H1 (cell line): ENCODE measurements at regions not wholly inside any gene's neighbourhood (a gene's known extent, or its start where the extent isn't known, plus 50 kb on each side); places are given as distances from the start of the nearest gene placed in this dataset.

ENCODE experiments used
- CTCF ChIA-PET: fragments of 300-600 bp; sonication (Branson Sonifier 250); formaldehyde crosslinking; loops from one replicate; lab custom pipeline; 2021; ENCODE audit not compliant: partially characterized antibody; lab: Charles Lee
- POLR2A ChIA-PET: fragments of 300-600 bp; sonication (Branson Sonifier 250); formaldehyde crosslinking; loops from one replicate; lab custom pipeline; 2021; ENCODE audit warnings: inconsistent platforms; ENCODE audit not compliant: partially characterized antibody; lab: Charles Lee
- DNase-seq, 2 experiments: peaks; one replicate each; pipeline versions ENCODE4 v3.0.0 to v3.0.0-alpha.2; 2010 to 2022; ENCODE audit warnings: low spot score in 2 of 2, low read depth in 1 of 2, mixed read lengths in 1 of 2
- FAIRE-seq: peaks from 2 replicates; lab custom pipeline; 2011; peaks lifted over from hg19 to GRCh38; lab: Jason Lieb, UNC
- H2AFZ ChIP-seq: 2 replicates; pipeline ENCODE4 v1.8.1; 2012; ENCODE audit warnings: low read length, inconsistent platforms
- H2AK5ac ChIP-seq: 2 replicates; pipeline ENCODE4 v1.6.1; 2013; ENCODE audit warnings: low read depth, low read length
- H2BK120ac ChIP-seq: replicated peaks from 2 replicates; pipeline ENCODE3; 2013; ENCODE audit warnings: low read depth, low read length, inconsistent platforms
- H2BK12ac ChIP-seq: 2 replicates; pipeline ENCODE4 v1.6.1; 2013; ENCODE audit warnings: low read depth, low read length
- H2BK15ac ChIP-seq: 2 replicates; pipeline ENCODE4 v1.6.1; 2013; ENCODE audit warnings: low read length
- H2BK20ac ChIP-seq: 2 replicates; pipeline ENCODE4 v1.6.1; 2013; ENCODE audit warnings: low read length
- H2BK5ac ChIP-seq: 2 replicates; pipeline ENCODE4 v1.6.1; 2013; ENCODE audit warnings: low read depth, low read length
- H3K14ac ChIP-seq: 2 replicates; pipeline ENCODE4 v1.6.1; 2013; ENCODE audit warnings: inconsistent platforms; ENCODE audit not compliant: insufficient read length
- H3K18ac ChIP-seq: 2 replicates; pipeline ENCODE4 v1.6.1; 2013; ENCODE audit warnings: low read length; ENCODE audit errors: extremely low read depth
- H3K23ac ChIP-seq: 2 replicates; pipeline ENCODE4 v1.6.1; 2013; ENCODE audit warnings: inconsistent platforms; ENCODE audit not compliant: insufficient read length
- H3K23me2 ChIP-seq: 2 replicates; pipeline ENCODE4 v1.6.1; 2013; ENCODE audit warnings: low read depth, low read length
- H3K27ac ChIP-seq: 2 replicates; pipeline ENCODE4 v1.6.1; 2011; ENCODE audit warnings: low read depth, low read length, inconsistent platforms
- H3K27me3 ChIP-seq, 4 experiments: replicated peaks in 1 of 4; 1 replicate in 1 of 4; 2 replicates in 3 of 4; pipeline versions ENCODE4 v1.6.1 to v1.8.1; 2011 to 2013; ENCODE audit warnings: low read length in 3 of 4, mild to moderate bottlenecking in 3 of 4, inconsistent platforms in 2 of 4, mixed read lengths in 2 of 4, moderate library complexity in 1 of 4; ENCODE audit not compliant: control insufficient read depth in 3 of 4, insufficient read depth in 3 of 4; ENCODE audit errors: extremely low read depth in 1 of 4
- H3K36me3 ChIP-seq, 4 experiments: 2 replicates each; pipeline versions ENCODE4 v1.6.1 to v1.8.1; 2011 to 2013; ENCODE audit warnings: mild to moderate bottlenecking in 4 of 4, low read length in 3 of 4, moderate library complexity in 2 of 4, control low read depth in 1 of 4, inconsistent platforms in 1 of 4; ENCODE audit not compliant: insufficient read depth in 4 of 4, control insufficient read depth in 2 of 4
- H3K4ac ChIP-seq: replicated peaks from 2 replicates; pipeline ENCODE3; 2013; ENCODE audit warnings: low read length, low read depth, mixed read lengths, inconsistent platforms; ENCODE audit not compliant: insufficient read length
- H3K4me1 ChIP-seq, 4 experiments: replicated peaks in 1 of 4; 1 replicate in 1 of 4; 2 replicates in 3 of 4; pipeline versions ENCODE4 v1.6.1 to v1.8.1; 2011 to 2013; ENCODE audit warnings: low read length in 3 of 4, inconsistent platforms in 2 of 4, mixed read lengths in 1 of 4; ENCODE audit not compliant: insufficient read depth in 4 of 4, control insufficient read depth in 3 of 4
- H3K4me2 ChIP-seq, 2 experiments: 2 replicates each; pipeline versions ENCODE4 v1.6.1 to v1.8.1; 2011 to 2013; ENCODE audit warnings: low read depth in 2 of 2, low read length in 2 of 2, control low read depth in 1 of 2, inconsistent platforms in 1 of 2, mild to moderate bottlenecking in 1 of 2; ENCODE audit not compliant: insufficient read depth in 1 of 2
- H3K4me3 ChIP-seq, 4 experiments: fragments of 200-600, 300-600 bp in 1 of 4; sonication (generic), shearing (Covaris generic), sonication (Bioruptor Twin) in 1 of 4; 2 replicates each; pipeline versions ENCODE4 v1.5.1 to v1.8.1; 2011 to 2016; ENCODE audit warnings: low read length in 4 of 4, low read depth in 3 of 4, control low read depth in 2 of 4, inconsistent platforms in 2 of 4, mild to moderate bottlenecking in 2 of 4, mixed read lengths in 1 of 4, moderate library complexity in 1 of 4; ENCODE audit not compliant: insufficient read depth in 2 of 4; ENCODE audit errors: extremely low read depth in 1 of 4
- H3K56ac ChIP-seq: replicated peaks from 2 replicates; pipeline ENCODE3; 2013; ENCODE audit warnings: low read depth, mild to moderate bottlenecking, mixed read lengths, low read length, inconsistent platforms; ENCODE audit not compliant: insufficient read length
- H3K79me1 ChIP-seq: 2 replicates; pipeline ENCODE4 v1.6.1; 2013; ENCODE audit warnings: low read depth, low read length, control low read depth
- H3K79me2 ChIP-seq, 2 experiments: 2 replicates each; pipeline versions ENCODE4 v1.6.1 to v1.8.1; 2012 to 2013; ENCODE audit warnings: low read length in 2 of 2, mild to moderate bottlenecking in 2 of 2, inconsistent platforms in 1 of 2; ENCODE audit not compliant: insufficient read depth in 2 of 2, control insufficient read depth in 1 of 2
- H3K9ac ChIP-seq, 4 experiments: replicated peaks in 1 of 4; 1 replicate in 1 of 4; 2 replicates in 3 of 4; pipeline versions ENCODE4 v1.6.1 to v1.8.1; 2011 to 2013; ENCODE audit warnings: low read depth in 3 of 4, low read length in 3 of 4, control low read depth in 2 of 4, mild to moderate bottlenecking in 2 of 4, moderate library complexity in 2 of 4, inconsistent platforms in 1 of 4; ENCODE audit errors: extremely low read depth in 1 of 4
- H3K9me3 ChIP-seq, 2 experiments: 2 replicates each; pipeline versions ENCODE4 v1.6.1 to v1.8.1; 2012 to 2013; ENCODE audit warnings: mild to moderate bottlenecking in 2 of 2, moderate library complexity in 2 of 2, control low read depth in 1 of 2, inconsistent platforms in 1 of 2, low read depth in 1 of 2, low read length in 1 of 2, mixed read lengths in 1 of 2; ENCODE audit not compliant: insufficient read depth in 2 of 2
- H4K20me1 ChIP-seq, 2 experiments: replicated peaks in 1 of 2; 2 replicates each; pipeline versions ENCODE3 to v1.8.1; 2011 to 2013; ENCODE audit warnings: inconsistent platforms in 2 of 2, low read length in 2 of 2, mild to moderate bottlenecking in 1 of 2; ENCODE audit not compliant: insufficient read depth in 2 of 2, control insufficient read depth in 1 of 2
- H4K5ac ChIP-seq: 2 replicates; pipeline ENCODE4 v1.6.1; 2013; ENCODE audit warnings: low read length, low read depth, mixed read lengths, inconsistent platforms; ENCODE audit not compliant: insufficient read length
- H4K8ac ChIP-seq: 2 replicates; pipeline ENCODE4 v1.8.0; 2013; ENCODE audit warnings: mild to moderate bottlenecking, moderate library complexity, low read length, inconsistent platforms; ENCODE audit not compliant: insufficient read depth; ENCODE audit errors: extremely low read depth
- H4K91ac ChIP-seq: replicated peaks from 2 replicates; pipeline ENCODE3; 2013; ENCODE audit warnings: low read length, mixed read lengths, inconsistent platforms; ENCODE audit not compliant: insufficient read length
- BACH1 ChIP-seq: IDR thresholded peaks from 2 replicates; pipeline ENCODE4 v1.6.1; 2012; ENCODE audit warnings: low read length, improper control_type of control experiment
- GTF2F1 ChIP-seq: IDR thresholded peaks from 2 replicates; pipeline ENCODE4 v1.6.1; 2012; ENCODE audit warnings: low read depth, low read length, improper control_type of control experiment, borderline replicate concordance
- POLR2A ChIP-seq, 2 experiments: IDR thresholded peaks; 1 replicate in 1 of 2; 2 replicates in 1 of 2; pipeline ENCODE4 v1.6.1; 2011; ENCODE audit warnings: low read depth in 2 of 2, low read length in 2 of 2, mild to moderate bottlenecking in 2 of 2; ENCODE audit errors: control extremely low read depth in 1 of 2
- POLR2AphosphoS5 ChIP-seq: IDR thresholded peaks from 2 replicates; pipeline ENCODE4 v1.6.1; 2011; ENCODE audit warnings: low read depth, low read length
- SIX5 ChIP-seq: IDR thresholded peaks from 2 replicates; pipeline ENCODE4 v1.6.1; 2011; ENCODE audit warnings: mild to moderate bottlenecking, low read depth, low read length
- SP1 ChIP-seq: IDR thresholded peaks from 2 replicates; pipeline ENCODE4 v1.6.1; 2011; ENCODE audit warnings: low read depth, low read length
- TEAD4 ChIP-seq: IDR thresholded peaks from 2 replicates; pipeline ENCODE4 v1.6.1; 2012; ENCODE audit warnings: low read depth, low read length, inconsistent platforms, mixed read lengths
- WGBS, 2 experiments: shearing (Covaris generic) in 1 of 2; methylation state at CpG; one replicate each; pipeline versions ENCODE4 v1.1.6 to v1.1.7; 2013 to 2015; ENCODE audit warnings: low lambda C conversion rate in 2 of 2, mixed read lengths in 2 of 2, inconsistent platforms in 1 of 2, low coverage in 1 of 2, missing lambda C conversion rate in 1 of 2; ENCODE audit not compliant: insufficient replicate concordance in 2 of 2, insufficient coverage in 1 of 2, insufficient read length in 1 of 2; ENCODE audit errors: extremely low coverage in 1 of 2, missing lambda C conversion rate in 1 of 2; 5-methylcytosine and 5-hydroxymethylcytosine counted together

GRCh38 chr2:53448086-53448485 is 319.5 kb upstream of the CHAC2 start:
- Histone ChIP-seq H4K8ac (no peak overlapping the region), H3K79me1 (no peaks in the 10 kb centered on the region), H3K23me2 (no peaks in the 10 kb centered on the region), H2BK5ac (no peak overlapping the region), H3K4me1 (no peaks in the 10 kb centered on the region), H3K23ac (no peak overlapping the region), H3K79me2 (no peaks in the 10 kb centered on the region), H3K4me2 (no peak overlapping the region), H2BK120ac (no peak overlapping the region), H2BK12ac (no peak overlapping the region), H2AK5ac (no peak overlapping the region), H4K5ac (no peak overlapping the region), H3K9me3 (no peaks in the 10 kb centered on the region), H3K4ac (no peak overlapping the region), H4K20me1 (no peaks in the 10 kb centered on the region), H3K27ac (no peak overlapping the region), H3K18ac (no peak overlapping the region), H2BK15ac (no peak overlapping the region), H3K14ac (no peak overlapping the region), H3K36me3 (no peaks in the 10 kb centered on the region), H3K27me3 (no peaks in the 10 kb centered on the region), H2BK20ac (no peak overlapping the region), H3K9ac (no peak overlapping the region), H3K4me3 (no peak overlapping the region), H2AFZ (no peak overlapping the region), H4K91ac (no peak overlapping the region), H3K56ac (no peak overlapping the region)
- DNase-seq (no peak), FAIRE-seq (no peak)
- TF ChIP-seq POLR2A (IDR thresholded peaks at IDR 0.05; ENCODE audit: control extremely low read depth in 1 of 2, low read depth in 2 of 2, low read length in 2 of 2) (no peak), SIX5 (no peak), TEAD4 (no peak), SP1 (no peak), BACH1 (no peak), POLR2AphosphoS5 (no peak), GTF2F1 (no peak)
- POLR2A ChIA-PET, result no interaction called here
- 93% methylated on average over 5 of the region's 5 CpGs; no CpG with 5 or more reads in 1 of the 2 experiments for WGBS, 2 experiments
- CTCF ChIA-PET, result interaction anchor here (1.6 kb wide), 1 partner anchor 24 kb away, joined by 6 read pairs; no protein-coding TSS in a partner anchor
